ENCODE measurements at regions not wholly inside any gene's neighbourhood (a gene's known extent, or its start where the extent isn't known, plus 50 kb on each side); places are given as distances from the start of the nearest gene placed in this dataset.
"Not testable (repeated sequence)": the region's sequence is repeated elsewhere in the genome, so short reads cannot be mapped to it uniquely, and the experiment has no call there.

- H3K27me3 ChIP-seq (ENCODE audit: control insufficient read depth, insufficient read depth, low read length): no peaks in the 10 kb centered on the region
- DNase-seq: no peak
- H3K4me3 ChIP-seq (ENCODE audit: insufficient read depth, low read depth, low read length): no peak overlapping the region
- H3K36me3 ChIP-seq (replicated peaks; ENCODE audit: control insufficient read depth, insufficient read depth, low read length): no peaks in the 10 kb centered on the region
Measured at GRCh38 chr6:92681401-92681800, 738.0 kb downstream of the EPHA7 start.

DNA sequence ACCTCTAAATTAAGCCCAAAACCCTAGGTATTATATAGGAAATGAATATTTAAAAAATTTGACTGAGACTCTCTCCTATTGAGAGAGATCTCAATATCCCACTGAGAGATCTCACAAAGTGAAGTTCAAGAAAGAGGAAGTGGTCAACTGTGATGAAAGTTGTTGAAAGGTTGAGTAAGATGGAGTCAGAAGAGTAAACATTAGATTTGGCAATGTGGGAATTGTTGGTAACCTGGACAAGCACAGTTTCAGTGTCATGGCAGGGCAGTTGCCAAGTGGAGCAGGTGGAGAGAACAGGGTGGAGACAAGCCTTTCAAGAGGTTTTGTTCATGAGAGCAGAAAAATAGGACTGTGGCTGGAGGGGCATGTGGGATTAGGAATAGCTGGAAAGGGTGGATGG is 747.9 kb downstream of the EPHA7 start:
- H3K36me3 ChIP-seq (replicated peaks; ENCODE audit: control insufficient read depth, insufficient read depth, low read length); H3K4me3 ChIP-seq (ENCODE audit: insufficient read depth, low read depth, low read length); H3K27me3 ChIP-seq (ENCODE audit: control insufficient read depth, insufficient read depth, low read length); DNase-seq: not testable (repeated sequence)

DNA sequence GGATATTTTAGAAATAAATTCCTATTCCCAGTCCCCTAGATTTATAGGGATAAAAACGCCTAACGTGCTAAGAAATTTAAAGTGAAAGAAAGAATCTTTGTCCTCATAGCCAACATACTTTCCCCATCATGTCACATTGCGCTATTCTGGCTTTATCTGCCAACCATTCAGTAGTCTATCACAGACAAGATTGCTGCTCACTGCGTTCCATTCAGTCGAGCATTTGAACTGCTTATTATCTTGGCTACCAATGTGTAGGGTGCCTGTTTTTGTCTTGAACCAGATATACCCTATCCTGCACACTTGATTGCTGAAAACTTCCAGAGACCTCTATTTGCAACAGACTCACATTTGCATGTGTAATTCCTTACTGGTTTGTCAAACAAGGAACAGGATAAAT is 751.5 kb downstream of the EPHA7 start:
- H3K27me3 ChIP-seq (ENCODE audit: control insufficient read depth, insufficient read depth, low read length): no peaks in the 10 kb centered on the region
- no peak overlapping the region for H3K4me3 ChIP-seq (ENCODE audit: insufficient read depth, low read depth, low read length)
- no peak for DNase-seq
- H3K36me3 ChIP-seq (replicated peaks; ENCODE audit: control insufficient read depth, insufficient read depth, low read length): no peaks in the 10 kb centered on the region

DNA sequence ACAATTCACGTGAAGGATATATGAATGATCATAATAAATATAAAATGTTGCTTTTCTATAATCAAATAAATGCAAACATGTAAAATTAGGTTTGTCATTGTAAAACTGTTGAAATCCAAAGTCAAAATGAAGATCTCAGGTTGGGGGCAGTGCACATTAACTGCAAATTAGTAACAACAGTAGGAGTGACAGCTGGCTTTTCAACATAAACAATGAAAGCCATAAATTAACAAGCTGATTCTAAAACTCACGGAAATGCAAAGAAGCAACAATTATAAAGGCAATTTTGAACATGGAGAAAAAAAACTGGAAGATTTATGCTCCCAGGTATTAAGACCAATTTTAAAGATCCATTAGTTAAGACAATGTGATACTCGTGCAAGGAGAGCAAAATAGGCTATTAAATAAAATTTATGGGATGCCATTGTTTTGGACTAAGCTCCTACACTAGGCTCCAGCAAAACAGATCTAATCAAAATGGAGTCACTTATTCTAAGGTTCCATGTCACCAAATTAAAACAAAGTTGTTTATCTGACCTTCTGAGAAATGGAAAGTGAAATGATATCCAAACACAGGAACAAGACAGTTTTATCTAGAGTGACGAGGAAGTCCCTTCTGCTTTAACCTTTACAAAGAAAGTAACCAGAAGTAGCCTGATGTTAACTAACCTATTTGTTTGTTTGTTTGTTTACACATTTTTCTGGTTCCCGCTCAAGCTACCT is 770.8 kb downstream of the EPHA7 start:
- Histone ChIP-seq H3K4me3 (ENCODE audit: insufficient read depth, low read depth, low read length) (no peak overlapping the region), H3K27me3 (ENCODE audit: control insufficient read depth, insufficient read depth, low read length) (no peaks in the 10 kb centered on the region), H3K36me3 (replicated peaks; ENCODE audit: control insufficient read depth, insufficient read depth, low read length) (no peaks in the 10 kb centered on the region)
- DNase-seq: no peak

- no peaks in the 10 kb centered on the region for H3K36me3 ChIP-seq (replicated peaks; ENCODE audit: control insufficient read depth, insufficient read depth, low read length)
- H3K4me3 ChIP-seq (ENCODE audit: insufficient read depth, low read depth, low read length): no peak overlapping the region
- no peaks in the 10 kb centered on the region for H3K27me3 ChIP-seq (ENCODE audit: control insufficient read depth, insufficient read depth, low read length)
- no peak for DNase-seq
Measured at GRCh38 chr6:92647630-92648029, 771.7 kb downstream of the EPHA7 start.

DNA sequence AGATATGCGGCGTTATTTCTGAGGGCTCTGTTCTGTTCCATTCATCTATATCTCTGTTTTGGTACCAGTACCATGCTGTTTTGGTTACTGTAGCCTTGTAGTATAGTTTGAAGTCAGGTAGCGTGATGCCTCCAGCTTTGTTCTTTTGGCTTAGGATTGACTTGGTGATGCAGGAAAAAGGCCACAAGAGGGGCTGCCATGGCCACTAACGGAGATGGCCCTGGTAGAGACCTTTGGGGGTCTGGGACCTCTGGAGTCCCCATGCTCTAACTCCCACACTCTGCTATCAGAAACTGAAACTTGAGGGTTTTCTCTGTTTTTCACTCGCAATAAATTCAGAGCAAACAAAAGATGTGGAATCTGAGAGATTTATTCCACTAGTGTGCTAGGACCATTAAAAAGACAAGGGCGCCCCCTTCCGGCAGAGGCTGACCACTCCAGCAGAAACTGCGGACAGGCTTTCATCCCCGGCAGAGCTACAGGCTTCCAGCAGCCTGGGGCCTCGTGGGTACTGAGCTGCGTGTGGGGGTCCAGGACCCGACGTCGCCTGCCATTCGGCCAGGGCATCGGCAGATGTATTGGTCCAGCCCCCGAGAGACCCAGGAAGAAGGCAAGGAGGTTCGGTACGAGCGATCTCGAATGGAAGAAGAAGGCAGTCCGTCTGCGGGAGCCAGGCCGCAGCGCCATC is 775.1 kb downstream of the EPHA7 start:
- DNase-seq: peak; percentile 50
- not testable (repeated sequence) for H3K27me3 ChIP-seq (ENCODE audit: control insufficient read depth, insufficient read depth, low read length); H3K4me3 ChIP-seq (ENCODE audit: insufficient read depth, low read depth, low read length); H3K36me3 ChIP-seq (replicated peaks; ENCODE audit: control insufficient read depth, insufficient read depth, low read length)

DNA sequence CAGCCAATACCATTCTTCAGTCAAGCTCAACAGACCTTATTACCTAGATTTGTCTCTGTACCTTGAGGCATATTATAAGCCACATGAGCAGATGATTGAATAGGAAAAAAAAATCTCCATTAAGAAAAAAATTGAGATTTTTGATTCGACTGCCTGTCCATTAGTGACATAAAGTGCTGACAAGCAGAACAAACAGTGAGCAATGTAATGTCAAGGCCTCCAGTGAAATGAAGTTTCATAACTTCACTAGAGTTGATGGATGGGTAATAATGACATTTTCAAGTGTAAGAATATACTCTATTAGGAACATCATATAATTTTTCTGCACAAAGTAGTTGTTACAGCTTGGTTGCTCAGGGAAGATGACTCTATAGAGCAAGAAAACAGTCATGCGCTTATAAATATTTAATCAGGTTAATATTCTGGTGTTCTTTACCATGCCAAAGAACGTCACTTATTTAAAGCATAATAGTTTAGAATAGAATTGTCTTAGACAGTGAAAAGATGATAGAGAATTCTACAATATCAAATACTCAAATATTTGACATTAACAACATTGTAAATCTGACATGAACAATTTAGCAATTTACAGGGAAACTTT is 783.7 kb downstream of the EPHA7 start:
- Histone ChIP-seq H3K27me3 (ENCODE audit: control insufficient read depth, insufficient read depth, low read length) (no peaks in the 10 kb centered on the region), H3K36me3 (replicated peaks; ENCODE audit: control insufficient read depth, insufficient read depth, low read length) (no peaks in the 10 kb centered on the region), H3K4me3 (ENCODE audit: insufficient read depth, low read depth, low read length) (no peak overlapping the region)
- no peak for DNase-seq

DNA sequence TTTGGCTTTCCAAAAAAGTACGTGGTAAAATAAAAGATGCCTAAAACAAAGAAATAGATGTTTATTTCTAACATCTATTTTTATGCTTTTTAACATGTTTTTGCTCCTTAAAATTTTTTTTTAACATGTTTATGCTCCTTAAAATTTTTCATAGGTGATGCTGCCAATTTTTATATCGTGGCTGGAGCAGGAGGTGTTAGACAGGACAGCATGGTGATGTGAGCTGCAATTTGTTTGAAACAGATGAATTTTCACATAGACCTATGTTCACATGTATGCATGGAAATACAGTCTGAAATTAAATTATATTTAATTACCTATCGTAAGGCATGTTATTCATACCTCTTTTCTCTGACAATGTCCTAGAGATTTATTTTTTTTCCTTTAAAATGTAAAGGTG is 784.8 kb downstream of the EPHA7 start:
- Histone ChIP-seq H3K4me3 (ENCODE audit: insufficient read depth, low read depth, low read length) (no peak overlapping the region), H3K36me3 (replicated peaks; ENCODE audit: control insufficient read depth, insufficient read depth, low read length) (no peaks in the 10 kb centered on the region), H3K27me3 (ENCODE audit: control insufficient read depth, insufficient read depth, low read length) (no peaks in the 10 kb centered on the region)
- DNase-seq: no peak

GRCh38 chr6:92623431-92623830 is 795.9 kb downstream of the EPHA7 start:
- no peak for DNase-seq
- Histone ChIP-seq H3K36me3 (replicated peaks; ENCODE audit: control insufficient read depth, insufficient read depth, low read length) (no peaks in the 10 kb centered on the region), H3K4me3 (ENCODE audit: insufficient read depth, low read depth, low read length) (no peak overlapping the region), H3K27me3 (ENCODE audit: control insufficient read depth, insufficient read depth, low read length) (no peaks in the 10 kb centered on the region)

DNA sequence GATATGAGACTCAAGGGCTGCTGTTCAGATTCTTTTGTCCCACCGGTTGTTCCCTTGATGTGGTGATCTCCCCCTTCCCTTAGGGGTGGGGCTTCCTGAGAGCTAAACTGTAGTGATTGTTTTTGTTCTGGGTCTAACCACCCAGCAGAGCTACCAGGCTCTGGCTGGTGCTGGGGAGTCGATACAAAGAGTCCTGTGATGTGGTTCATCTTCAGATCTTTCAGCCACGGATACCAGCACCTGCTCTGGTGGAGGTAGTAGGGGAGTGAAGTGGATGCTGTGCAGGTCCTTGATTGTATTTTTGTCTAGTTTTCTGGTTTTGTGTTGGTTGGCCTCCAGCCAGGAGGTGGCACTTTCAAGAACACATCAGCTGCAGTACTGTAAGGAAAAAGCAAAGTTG is 801.6 kb downstream of the EPHA7 start:
- no peak for DNase-seq
- H3K36me3 ChIP-seq (replicated peaks; ENCODE audit: control insufficient read depth, insufficient read depth, low read length): no peaks in the 10 kb centered on the region
- no peak overlapping the region for H3K4me3 ChIP-seq (ENCODE audit: insufficient read depth, low read depth, low read length)
- H3K27me3 ChIP-seq (ENCODE audit: control insufficient read depth, insufficient read depth, low read length): no peaks in the 10 kb centered on the region

- Histone ChIP-seq H3K4me3 (ENCODE audit: insufficient read depth, low read depth, low read length) (no peak overlapping the region), H3K27me3 (ENCODE audit: control insufficient read depth, insufficient read depth, low read length) (no peaks in the 10 kb centered on the region), H3K36me3 (replicated peaks; ENCODE audit: control insufficient read depth, insufficient read depth, low read length) (no peaks in the 10 kb centered on the region)
- no peak for DNase-seq
Measured at GRCh38 chr6:92608751-92609150, 810.6 kb downstream of the EPHA7 start.

GRCh38 chr6:92593201-92593600 is 826.2 kb downstream of the EPHA7 start:
- Histone ChIP-seq H3K4me3 (ENCODE audit: insufficient read depth, low read depth, low read length) (no peak overlapping the region), H3K36me3 (replicated peaks; ENCODE audit: control insufficient read depth, insufficient read depth, low read length) (no peaks in the 10 kb centered on the region), H3K27me3 (ENCODE audit: control insufficient read depth, insufficient read depth, low read length) (no peaks in the 10 kb centered on the region)
- DNase-seq: no peak

- Histone ChIP-seq H3K4me3 (ENCODE audit: insufficient read depth, low read depth, low read length) (no peak overlapping the region), H3K27me3 (ENCODE audit: control insufficient read depth, insufficient read depth, low read length) (no peaks in the 10 kb centered on the region), H3K36me3 (replicated peaks; ENCODE audit: control insufficient read depth, insufficient read depth, low read length) (no peaks in the 10 kb centered on the region)
- no peak for DNase-seq
Measured at GRCh38 chr6:92589996-92590395, 829.4 kb downstream of the EPHA7 start.

- no peak for DNase-seq
- no peaks in the 10 kb centered on the region for H3K36me3 ChIP-seq (replicated peaks; ENCODE audit: control insufficient read depth, insufficient read depth, low read length)
- no peak overlapping the region for H3K4me3 ChIP-seq (ENCODE audit: insufficient read depth, low read depth, low read length)
- no peaks in the 10 kb centered on the region for H3K27me3 ChIP-seq (ENCODE audit: control insufficient read depth, insufficient read depth, low read length)
Measured at GRCh38 chr6:92588148-92588547, 831.2 kb downstream of the EPHA7 start.

DNA sequence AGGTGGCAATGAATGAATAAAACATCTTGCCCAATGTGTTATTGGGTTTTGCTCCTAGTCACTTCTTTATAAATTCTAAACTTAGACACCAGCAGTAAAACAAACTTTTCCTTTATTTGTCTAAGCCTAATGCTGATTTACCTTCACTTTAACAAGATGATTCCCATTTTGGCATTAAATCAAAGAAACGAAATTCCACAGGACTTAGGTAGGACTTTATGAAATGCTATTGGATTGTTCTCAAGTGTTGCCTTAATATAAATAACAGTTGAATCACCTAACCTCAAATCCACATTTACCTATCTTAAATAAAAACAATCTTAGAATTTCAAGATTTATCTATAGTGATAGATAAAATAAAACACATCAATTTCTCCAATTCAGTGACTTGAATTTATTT is 831.8 kb downstream of the EPHA7 start:
- Histone ChIP-seq H3K36me3 (replicated peaks; ENCODE audit: control insufficient read depth, insufficient read depth, low read length) (no peaks in the 10 kb centered on the region), H3K4me3 (ENCODE audit: insufficient read depth, low read depth, low read length) (no peak overlapping the region)
- DNase-seq: no peak

More for the DNA sequence above, 831.8 kb downstream of the EPHA7 start:
- H3K27me3 ChIP-seq (ENCODE audit: control insufficient read depth, insufficient read depth, low read length): no peaks in the 10 kb centered on the region
